ENCODE measurements at regions not wholly inside any gene's neighbourhood (a gene's known extent, or its start where the extent isn't known, plus 50 kb on each side); places are given as distances from the start of the nearest gene placed in this dataset.

DNA sequence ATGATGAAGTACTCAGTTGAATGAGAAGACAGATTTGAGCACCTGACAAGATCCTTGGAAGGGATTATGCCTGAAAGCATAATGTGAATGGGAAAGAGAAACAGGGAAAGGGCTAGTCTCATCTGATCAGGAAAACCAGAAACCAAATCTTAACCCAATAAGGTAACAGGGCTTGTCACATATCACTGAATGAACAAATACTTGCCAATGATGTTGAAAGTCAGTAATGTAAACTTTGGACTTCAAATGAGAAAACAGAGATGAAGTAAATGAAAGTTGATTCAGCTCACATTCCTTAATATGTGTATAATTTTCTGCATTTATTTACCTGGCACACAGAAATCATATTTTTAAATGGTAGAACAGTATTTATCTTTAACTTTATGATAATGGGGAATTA lies 480.0 kb downstream of the KCTD12 start:
- no peak for DNase-seq

DNA sequence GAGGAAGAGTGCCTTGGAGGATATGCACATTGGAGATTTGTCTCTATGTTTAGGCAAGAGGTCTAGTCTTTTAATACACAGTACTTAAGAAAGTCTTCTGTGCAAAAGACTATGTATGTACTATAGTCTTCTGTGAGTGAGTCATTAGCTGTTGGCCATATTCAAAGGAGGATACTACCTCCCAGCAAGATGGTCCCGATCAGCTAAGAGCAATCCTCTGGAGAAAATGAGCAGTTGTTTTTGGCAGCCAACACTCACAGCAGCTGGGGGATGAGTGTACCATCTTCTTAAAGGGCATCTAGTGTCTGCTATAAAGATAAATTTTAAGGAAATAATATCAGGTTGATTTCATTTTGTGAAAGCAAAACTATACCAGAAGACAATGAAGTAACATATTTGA lies 487.8 kb downstream of the KCTD12 start:
- DNase-seq = no peak

DNA sequence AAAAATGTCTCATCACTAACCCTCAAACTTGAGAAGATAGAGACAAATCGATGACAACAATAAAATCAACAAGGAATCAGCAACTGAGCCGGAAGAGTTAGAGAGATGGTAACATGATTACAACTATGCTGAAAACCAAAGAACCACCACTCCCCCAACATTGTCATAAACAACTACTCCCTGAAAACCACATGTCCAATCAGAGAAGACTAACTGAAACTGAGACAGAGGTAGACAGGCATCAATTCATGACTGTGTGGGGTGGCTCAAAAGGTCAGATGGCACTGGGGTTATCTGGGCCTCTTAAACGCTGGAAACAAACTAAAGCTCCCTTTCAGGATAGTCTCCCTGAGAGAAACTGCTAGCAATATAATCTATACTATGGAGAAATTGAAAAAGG lies 488.8 kb downstream of the KCTD12 start:
- DNase-seq = peak; percentile 2

DNA sequence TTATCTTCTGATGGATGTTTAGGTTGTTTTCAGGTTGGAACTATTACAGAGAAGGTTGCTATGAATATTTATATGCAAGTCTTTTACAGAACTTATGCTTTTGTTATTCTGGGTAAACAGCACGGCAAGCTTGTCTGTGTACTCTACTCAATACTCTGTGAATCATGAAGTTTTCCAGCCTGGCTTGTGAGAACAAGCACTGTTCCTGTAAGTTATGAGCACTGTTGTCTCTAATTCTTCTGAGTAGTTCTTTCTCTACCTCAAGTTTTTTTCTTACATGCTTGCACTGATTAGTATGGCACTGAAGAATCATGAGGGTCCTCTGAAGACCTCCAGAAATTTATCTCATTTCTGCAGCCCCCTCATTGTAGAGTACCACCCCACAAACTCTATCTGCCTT lies 496.9 kb downstream of the KCTD12 start:
- DNase-seq = no peak

DNA sequence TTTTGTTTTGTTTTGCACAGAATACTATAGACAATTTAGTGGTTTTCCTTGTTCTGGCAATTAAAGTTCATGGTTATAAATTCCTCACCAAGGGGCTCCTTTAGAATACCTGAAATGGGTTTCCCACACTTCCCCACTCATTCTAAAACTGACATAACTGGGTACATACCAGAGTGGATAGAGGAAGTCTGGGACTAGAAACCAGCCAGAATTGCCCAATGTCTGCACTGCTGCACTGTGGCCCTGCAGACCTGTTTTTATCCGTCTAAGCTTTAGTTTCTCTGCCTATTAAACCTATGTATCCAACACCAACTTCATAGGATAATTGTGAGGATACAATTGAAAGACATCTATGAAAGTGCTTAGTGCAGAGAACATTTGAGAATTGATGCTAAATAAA lies 498.6 kb downstream of the KCTD12 start:
- no peak for DNase-seq

DNA sequence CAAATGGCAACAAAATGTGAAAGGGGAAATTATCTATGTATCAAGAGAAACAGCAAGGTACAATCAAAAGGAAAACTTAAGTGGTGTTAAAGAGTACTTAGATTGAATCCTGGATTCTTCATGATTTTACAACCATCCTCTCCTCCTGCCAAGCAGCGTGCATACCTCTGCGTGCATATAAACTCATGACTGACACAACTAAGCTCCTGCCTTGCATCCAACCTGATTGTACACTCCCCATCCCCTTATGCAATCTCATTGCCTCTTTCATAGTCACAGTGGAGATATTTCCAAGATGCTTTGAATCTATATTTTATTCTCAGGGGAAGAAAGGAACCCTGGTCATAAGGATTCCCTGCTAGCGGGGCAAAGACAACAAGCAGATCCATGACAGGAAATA lies 499.9 kb downstream of the KCTD12 start:
- no peak for DNase-seq

DNA sequence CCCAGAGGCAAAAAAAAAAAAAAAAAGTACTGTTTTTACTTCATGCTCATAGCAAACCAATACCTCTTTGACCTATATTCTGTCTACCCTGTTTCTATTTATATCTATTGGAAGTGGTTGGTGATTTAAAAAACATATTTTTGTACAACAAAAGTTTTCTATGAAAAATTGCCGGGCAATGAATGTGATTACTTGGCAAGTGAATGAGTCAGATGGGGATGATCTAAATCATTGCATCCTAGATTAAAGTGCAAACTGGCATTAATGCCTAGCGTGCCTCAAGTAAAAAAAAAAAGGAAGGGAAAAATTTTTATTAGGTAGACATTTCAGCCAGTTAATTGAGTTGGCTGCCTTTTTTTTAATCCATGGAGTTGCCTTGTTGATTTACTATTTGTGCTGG lies 500.6 kb downstream of the KCTD12 start:
- DNase-seq = no peak

DNA sequence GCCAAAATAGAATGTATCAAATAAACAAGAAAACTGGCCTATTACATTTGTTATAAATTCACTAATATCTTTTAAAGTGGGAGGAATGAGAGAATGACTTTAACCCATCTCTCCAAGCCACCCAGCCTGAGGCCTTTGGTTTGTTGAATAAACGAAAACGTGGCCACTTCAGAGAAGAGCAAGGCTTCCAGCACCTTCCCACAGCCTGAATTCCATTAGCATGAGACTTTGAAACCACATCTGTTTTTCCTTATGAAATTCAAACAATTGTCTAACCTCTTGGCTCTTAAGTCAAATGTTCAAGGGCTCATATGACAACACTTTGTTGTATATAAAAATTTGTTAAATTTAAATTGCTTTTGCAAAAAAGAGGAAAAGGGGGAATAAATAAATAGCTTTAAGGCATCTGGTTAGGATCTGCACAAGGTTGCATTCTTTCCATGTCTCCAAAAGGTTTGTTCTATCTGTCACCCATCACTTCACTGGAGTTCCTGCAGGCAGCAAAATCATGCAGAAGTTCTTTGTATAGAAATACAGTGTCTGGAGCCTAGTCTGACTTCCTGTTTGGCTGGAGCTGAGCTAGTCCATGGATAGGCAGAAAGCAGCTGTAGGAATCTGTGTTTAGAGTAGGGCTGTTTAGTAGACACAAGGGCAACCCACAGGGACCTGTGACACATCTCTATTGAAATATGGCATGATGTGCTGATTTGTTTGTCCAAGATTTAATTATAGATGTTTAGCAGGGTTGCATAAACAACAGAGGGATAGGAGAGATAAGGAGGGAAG lies 502.3 kb downstream of the KCTD12 start:
- no peak for DNase-seq

DNA sequence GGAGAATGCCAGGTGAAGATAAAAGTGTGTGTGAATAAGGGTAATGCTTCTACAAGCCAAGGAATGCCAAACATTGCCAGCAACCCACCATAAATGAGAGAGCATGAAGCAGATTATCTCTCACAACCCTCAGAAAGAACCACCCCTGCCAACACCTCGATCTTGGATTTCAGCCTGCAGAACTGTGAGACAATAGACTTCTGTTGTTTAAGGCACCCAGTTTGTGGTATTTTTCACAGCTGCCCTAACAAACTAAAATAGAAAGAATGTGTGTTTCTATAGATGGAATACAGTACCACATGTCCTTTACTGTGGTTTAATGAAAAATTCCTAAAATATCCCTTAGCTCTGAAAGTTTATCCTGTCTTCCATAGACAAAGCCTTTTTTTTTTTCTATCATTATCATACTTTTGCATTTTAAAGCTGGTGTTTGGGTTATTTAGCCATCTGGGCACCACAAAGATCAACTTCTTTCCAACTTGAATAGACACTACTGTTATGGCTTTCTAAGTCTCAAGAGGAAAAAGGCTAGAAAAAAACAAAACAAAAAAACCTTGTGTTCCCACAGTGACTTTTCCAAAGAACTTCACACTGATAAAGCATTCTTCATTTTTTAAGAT lies 505.6 kb downstream of the KCTD12 start:
- no peak for DNase-seq

DNA sequence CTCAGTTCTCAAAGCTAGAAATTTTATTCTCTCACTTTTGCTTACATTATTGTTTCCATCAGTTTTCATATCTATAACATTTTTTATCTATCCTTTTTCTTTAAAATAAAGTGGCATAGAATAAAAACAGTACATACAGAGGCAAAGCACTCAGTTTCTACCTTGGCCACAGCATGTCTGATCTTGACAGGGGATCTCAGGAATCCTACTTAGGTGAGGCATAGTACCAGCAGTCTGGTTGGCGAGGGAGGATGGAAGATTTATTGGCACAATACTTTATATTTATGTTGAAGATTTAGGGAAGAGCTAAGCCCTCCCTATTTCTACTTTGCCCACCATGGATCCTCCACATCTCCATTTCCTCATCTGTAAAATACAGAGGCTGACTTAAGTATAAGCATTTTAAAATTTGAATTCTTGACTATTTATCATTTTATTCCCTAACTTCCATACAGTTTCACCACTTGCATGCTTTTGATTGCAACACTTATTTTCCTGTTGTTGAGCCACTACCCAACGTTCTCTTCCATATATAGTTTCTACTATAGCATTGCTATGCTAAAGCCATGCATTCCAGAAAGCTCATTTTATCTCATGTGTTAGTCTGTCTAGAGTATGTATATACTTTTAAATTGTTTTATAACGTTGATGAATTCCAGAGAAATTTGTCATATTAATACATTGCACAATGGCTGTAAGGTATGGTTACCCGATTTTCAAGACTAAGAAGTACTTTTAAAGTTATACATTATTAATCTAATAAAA lies 506.7 kb downstream of the KCTD12 start:
- no peak for DNase-seq

DNA sequence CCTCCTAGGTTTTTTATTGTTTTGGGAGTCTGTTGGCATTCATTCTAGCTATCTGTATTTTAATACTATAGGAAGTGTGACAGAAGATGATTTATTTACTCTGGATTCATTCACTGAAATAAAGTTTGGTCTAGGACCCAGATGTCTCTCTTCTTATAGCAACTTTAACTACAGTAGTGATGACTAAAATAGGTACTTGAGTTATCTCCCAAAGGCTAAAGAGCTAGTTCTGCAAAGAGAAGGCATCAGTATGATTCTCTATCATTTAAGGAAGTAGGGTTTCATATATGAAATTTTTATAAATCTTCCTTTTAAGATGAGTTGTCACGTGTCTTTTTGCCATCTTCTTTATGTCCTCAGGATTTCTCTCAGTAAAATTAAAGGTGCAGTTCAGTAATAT lies 507.4 kb downstream of the KCTD12 start:
- DNase-seq = no peak

DNA sequence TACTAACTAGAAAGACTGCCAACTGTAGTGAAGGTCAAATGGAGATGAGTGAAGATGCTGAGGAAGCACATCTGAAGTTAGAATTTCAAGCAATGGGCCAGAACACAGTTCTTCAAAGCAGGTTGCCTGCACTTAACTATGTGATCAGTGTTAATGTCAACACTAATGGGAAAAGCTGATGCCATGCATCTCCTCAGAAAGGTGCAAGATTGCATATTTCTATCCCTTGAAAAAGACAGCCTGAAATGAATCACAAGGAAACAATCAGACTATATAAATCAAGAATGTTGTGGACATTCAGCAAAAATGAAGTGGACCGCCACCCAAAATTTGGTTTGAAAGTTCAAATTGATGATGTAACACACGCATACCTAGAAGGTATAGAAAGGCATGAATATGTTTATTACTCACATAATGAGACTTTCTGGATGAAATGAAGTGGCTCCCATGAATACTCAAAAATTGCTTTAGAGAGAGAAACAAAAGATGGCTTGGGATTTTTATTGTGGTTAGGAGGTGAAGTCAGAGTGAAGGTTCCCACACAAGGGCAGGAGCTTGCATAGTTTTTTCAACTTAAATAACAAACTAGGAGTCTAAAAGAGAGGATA lies 522.4 kb downstream of the KCTD12 start:
- no peak for DNase-seq

DNA sequence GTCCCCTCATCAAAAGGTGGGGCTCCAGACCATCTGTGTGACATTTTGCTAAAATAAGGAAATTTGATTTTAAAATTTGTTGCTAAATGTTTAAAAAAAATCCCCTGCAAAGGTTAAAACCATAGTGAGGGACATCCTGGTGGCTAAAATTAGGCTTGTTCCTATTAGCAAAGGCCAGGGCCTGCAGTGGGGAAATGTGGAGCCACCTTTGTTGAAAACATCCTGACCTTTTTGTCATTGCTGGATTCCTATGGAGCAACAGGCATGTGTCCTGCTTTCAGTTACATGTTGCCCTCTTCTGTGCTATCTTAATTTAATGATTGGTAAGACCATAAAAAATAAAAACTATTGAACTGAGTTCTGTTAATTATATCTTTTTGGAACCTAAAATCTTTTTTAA lies 524.3 kb downstream of the KCTD12 start:
- no peak for DNase-seq

DNA sequence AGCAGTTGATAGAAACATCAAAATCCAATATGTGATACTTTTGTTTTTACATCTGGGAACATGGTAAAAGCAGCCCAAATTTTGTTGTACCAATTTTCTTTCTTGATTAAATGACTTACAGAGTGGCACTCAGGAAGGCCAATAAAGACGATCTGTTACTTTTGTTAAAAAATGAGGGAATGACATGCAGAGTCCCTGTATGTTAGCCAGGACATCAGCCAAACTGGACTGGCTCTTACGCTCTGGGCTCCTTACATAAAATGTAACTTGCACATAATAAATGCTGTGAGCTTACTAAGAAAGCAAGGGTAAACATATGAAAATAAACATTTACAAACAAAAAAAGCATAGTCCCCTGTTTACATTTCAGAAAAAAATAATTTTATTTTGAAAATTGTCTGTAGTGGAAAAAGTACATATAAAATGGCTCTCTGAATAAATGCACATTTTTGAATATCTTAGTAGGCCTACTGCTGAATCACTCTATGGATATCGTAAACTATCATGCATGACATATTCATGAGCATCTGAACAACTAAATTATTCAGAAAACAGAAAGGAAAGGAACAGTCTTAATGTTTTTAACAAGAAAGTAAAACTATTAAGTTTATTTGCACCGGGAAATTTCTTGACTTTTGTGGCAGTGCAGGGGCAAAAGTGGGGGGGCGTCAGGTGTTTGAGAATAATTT lies 534.5 kb downstream of the KCTD12 start:
- DNase-seq = no peak

DNA sequence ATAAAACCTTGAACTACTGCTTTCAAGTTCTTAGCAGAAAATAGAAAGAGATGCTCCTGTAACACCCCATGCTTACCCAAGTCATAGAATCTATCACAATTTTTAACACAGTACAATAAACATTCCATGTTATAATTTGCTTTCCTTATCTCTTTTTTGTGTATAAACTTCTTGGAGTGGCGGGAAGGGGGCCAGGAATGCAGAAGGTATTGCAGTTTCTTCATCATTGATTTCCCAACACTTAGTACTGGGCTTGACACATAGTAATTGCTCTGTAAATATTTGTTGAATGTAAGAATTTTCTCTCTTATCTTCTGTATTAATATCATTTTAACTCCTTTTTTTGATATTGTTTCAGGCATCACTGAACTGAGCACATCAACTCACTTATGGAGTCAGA lies 535.8 kb downstream of the KCTD12 start:
- no peak for DNase-seq

DNA sequence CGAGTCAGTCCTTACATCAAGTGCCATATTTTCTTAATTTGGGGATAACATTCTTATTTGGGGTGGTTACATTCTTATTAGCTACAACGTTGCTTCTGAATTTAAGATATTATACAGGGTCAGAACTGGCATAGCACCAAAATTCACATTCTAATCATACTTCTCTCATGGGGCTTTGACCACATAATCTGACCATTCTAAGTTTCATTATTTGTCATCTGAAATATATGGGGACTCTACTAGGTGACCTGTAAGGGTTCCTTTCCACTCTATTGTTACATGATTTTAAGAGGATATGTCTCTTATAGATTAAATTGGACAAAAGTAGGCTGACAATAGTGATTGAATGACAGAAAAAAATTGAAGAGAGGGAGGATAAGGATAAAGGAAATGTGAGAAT lies 536.5 kb downstream of the KCTD12 start:
- no peak for DNase-seq

DNA sequence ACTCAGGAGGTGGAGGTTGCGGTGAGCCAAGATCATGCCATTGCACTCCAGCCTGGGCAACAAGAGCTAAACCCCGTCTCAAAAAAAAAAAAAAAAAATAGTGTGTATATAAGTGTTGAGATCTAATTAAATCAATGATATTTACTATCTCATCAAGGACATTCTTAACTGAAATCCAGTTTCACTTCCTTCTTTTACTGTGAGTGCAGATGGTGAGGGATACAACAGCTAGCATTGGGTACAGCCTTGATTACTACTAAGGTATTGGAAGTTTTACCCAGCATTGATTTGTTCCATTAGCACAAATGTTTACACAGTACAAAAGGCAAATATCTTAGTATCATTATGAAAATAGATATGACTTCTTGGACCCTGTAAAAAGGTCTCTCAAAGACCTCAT lies 546.6 kb downstream of the KCTD12 start:
- no peak for DNase-seq

DNA sequence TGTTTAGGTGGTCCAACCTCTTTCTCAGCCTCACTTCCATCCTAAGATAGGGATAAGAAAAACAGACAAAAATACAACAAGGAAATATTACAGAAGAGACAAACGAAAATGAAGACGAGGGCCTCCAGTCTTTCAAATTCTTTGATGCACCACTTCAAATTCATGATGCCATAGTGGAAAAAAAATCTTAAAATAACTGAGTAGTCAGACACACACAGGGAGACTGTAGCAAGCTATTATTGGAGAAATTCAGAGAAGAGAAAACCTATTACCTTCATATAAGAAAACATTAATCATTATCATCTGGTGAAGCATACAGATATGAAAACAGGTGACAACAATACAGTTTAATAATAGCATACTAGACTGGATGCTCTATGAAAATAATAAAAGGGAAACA lies 548.2 kb downstream of the KCTD12 start:
- no peak for DNase-seq

DNA sequence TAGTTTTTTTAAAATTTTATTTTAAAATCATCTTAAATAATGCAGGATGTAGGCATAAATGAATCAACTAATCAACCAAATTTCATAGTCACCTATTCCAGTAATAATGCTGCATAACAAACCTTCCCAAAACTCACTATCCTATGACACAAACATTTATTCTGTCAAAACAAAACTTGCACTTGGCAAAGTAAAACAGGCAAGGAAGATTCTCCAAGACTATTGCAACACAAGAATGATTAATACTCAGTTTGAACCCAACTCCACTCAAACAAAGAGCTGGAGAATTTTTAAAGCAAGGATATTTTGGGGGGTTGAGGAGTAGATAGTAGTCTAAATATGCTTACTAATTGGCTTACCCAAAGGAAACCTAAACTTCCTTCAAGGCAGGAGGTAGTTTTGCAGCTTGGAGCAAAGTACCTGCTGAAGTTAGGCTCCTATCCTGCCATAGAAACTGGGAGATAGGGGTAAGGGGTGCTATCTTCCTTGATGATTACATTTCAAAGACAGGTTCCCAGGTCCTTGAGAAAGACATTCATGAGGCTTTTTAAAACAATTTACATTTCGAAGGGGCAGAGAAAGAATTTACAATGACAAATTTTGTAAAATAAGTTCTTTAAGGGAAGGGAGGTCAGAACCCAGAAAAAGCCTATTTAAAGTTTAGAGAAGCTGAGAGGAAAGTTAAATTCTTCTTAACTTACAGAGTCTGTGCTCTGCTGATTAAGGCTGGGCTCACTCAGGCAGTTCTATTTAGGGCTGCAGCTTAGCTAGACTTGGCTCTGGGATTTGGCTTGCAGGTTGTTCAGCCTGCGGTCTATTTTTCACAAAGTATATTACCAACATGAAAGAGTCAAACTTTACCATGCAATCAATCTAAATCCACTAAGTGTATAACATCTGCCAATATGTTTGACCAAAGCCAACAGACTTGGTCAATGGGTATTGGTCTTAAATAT lies 549.0 kb downstream of the KCTD12 start:
- DNase-seq = no peak

DNA sequence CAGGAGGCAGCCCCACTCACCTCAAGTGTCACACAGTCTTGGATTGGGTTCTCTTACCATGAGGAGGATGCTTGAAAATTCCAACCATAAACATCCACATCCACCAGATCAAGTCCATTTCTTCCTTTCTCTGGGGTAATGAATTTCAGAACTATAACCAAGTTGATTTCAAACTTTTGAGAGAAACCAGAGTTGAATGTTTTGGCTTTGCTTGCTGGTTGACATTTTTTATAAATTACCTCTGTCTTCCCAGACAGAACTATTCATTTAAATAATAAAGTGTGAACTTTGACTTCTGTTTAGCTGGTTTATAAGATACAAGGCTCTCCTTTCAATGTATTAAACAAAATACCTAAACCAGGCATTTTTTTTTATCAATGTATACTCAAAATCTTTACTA lies 550.7 kb downstream of the KCTD12 start:
- no peak for DNase-seq

DNA sequence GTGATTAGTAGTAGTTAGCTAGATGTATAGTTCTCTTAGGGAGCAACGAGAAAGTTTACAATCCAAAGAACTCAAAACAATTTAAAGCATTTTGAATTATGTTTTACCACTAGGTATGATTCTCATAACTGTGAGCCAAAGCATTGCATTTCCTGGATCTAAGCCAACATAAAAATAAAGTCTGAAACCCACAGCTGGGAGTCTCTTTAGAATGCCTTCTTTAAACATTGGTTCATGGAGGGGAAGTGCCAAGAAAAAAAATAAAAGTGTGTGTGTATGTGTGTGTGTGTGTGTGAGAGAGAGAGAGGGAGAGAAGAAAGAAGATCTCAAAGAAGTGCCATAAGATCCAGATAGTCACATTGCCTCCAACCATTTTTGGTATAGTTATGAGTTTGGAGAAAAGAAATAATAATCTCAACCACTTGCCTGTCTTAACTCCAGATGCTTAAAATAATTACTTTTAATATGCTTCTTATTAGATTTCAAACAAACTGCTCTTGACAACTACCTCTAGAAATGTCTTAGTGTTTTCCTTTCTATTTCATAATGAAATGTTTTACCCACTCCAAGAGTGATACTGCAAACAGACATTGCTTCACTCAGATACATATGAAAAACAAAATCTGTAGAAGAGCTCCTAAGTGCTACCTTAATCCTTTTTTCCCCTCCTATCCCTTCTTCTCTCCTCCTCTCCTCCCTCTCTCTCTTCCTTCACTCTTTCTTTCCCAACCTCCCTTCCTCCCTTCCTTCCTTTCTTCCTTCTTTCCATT lies 554.1 kb downstream of the KCTD12 start:
- no peak for DNase-seq

Data from activated naive CD4-positive, alpha-beta T cell treated with Interleukin-2 at 50 U/mL for 16 hours (primary cell).